H1 (cell line): ENCODE measurements at regions not wholly inside any gene's neighbourhood (a gene's known extent, or its start where the extent isn't known, plus 50 kb on each side); places are given as distances from the start of the nearest gene placed in this dataset.

ENCODE experiments used
- CTCF ChIA-PET: fragments of 300-600 bp; sonication (Branson Sonifier 250); formaldehyde crosslinking; loops from one replicate; lab custom pipeline; 2021; ENCODE audit not compliant: partially characterized antibody; lab: Charles Lee
- POLR2A ChIA-PET: fragments of 300-600 bp; sonication (Branson Sonifier 250); formaldehyde crosslinking; loops from one replicate; lab custom pipeline; 2021; ENCODE audit warnings: inconsistent platforms; ENCODE audit not compliant: partially characterized antibody; lab: Charles Lee
- DNase-seq, 2 experiments: peaks; one replicate each; pipeline versions ENCODE4 v3.0.0 to v3.0.0-alpha.2; 2010 to 2022; ENCODE audit warnings: low spot score in 2 of 2, low read depth in 1 of 2, mixed read lengths in 1 of 2
- FAIRE-seq: peaks from 2 replicates; lab custom pipeline; 2011; peaks lifted over from hg19 to GRCh38; lab: Jason Lieb, UNC
- H2AFZ ChIP-seq: 2 replicates; pipeline ENCODE4 v1.8.1; 2012; ENCODE audit warnings: low read length, inconsistent platforms
- H2AK5ac ChIP-seq: 2 replicates; pipeline ENCODE4 v1.6.1; 2013; ENCODE audit warnings: low read depth, low read length
- H2BK120ac ChIP-seq: replicated peaks from 2 replicates; pipeline ENCODE3; 2013; ENCODE audit warnings: low read depth, low read length, inconsistent platforms
- H2BK12ac ChIP-seq: 2 replicates; pipeline ENCODE4 v1.6.1; 2013; ENCODE audit warnings: low read depth, low read length
- H2BK15ac ChIP-seq: 2 replicates; pipeline ENCODE4 v1.6.1; 2013; ENCODE audit warnings: low read length
- H2BK20ac ChIP-seq: 2 replicates; pipeline ENCODE4 v1.6.1; 2013; ENCODE audit warnings: low read length
- H2BK5ac ChIP-seq: 2 replicates; pipeline ENCODE4 v1.6.1; 2013; ENCODE audit warnings: low read depth, low read length
- H3K14ac ChIP-seq: 2 replicates; pipeline ENCODE4 v1.6.1; 2013; ENCODE audit warnings: inconsistent platforms; ENCODE audit not compliant: insufficient read length
- H3K18ac ChIP-seq: 2 replicates; pipeline ENCODE4 v1.6.1; 2013; ENCODE audit warnings: low read length; ENCODE audit errors: extremely low read depth
- H3K23ac ChIP-seq: 2 replicates; pipeline ENCODE4 v1.6.1; 2013; ENCODE audit warnings: inconsistent platforms; ENCODE audit not compliant: insufficient read length
- H3K23me2 ChIP-seq: 2 replicates; pipeline ENCODE4 v1.6.1; 2013; ENCODE audit warnings: low read depth, low read length
- H3K27ac ChIP-seq: 2 replicates; pipeline ENCODE4 v1.6.1; 2011; ENCODE audit warnings: low read depth, low read length, inconsistent platforms
- H3K27me3 ChIP-seq, 4 experiments: replicated peaks in 1 of 4; 1 replicate in 1 of 4; 2 replicates in 3 of 4; pipeline versions ENCODE4 v1.6.1 to v1.8.1; 2011 to 2013; ENCODE audit warnings: low read length in 3 of 4, mild to moderate bottlenecking in 3 of 4, inconsistent platforms in 2 of 4, mixed read lengths in 2 of 4, moderate library complexity in 1 of 4; ENCODE audit not compliant: control insufficient read depth in 3 of 4, insufficient read depth in 3 of 4; ENCODE audit errors: extremely low read depth in 1 of 4
- H3K36me3 ChIP-seq, 4 experiments: 2 replicates each; pipeline versions ENCODE4 v1.6.1 to v1.8.1; 2011 to 2013; ENCODE audit warnings: mild to moderate bottlenecking in 4 of 4, low read length in 3 of 4, moderate library complexity in 2 of 4, control low read depth in 1 of 4, inconsistent platforms in 1 of 4; ENCODE audit not compliant: insufficient read depth in 4 of 4, control insufficient read depth in 2 of 4
- H3K4ac ChIP-seq: replicated peaks from 2 replicates; pipeline ENCODE3; 2013; ENCODE audit warnings: low read length, low read depth, mixed read lengths, inconsistent platforms; ENCODE audit not compliant: insufficient read length
- H3K4me1 ChIP-seq, 4 experiments: replicated peaks in 1 of 4; 1 replicate in 1 of 4; 2 replicates in 3 of 4; pipeline versions ENCODE4 v1.6.1 to v1.8.1; 2011 to 2013; ENCODE audit warnings: low read length in 3 of 4, inconsistent platforms in 2 of 4, mixed read lengths in 1 of 4; ENCODE audit not compliant: insufficient read depth in 4 of 4, control insufficient read depth in 3 of 4
- H3K4me2 ChIP-seq, 2 experiments: 2 replicates each; pipeline versions ENCODE4 v1.6.1 to v1.8.1; 2011 to 2013; ENCODE audit warnings: low read depth in 2 of 2, low read length in 2 of 2, control low read depth in 1 of 2, inconsistent platforms in 1 of 2, mild to moderate bottlenecking in 1 of 2; ENCODE audit not compliant: insufficient read depth in 1 of 2
- H3K4me3 ChIP-seq, 4 experiments: fragments of 200-600, 300-600 bp in 1 of 4; sonication (generic), shearing (Covaris generic), sonication (Bioruptor Twin) in 1 of 4; 2 replicates each; pipeline versions ENCODE4 v1.5.1 to v1.8.1; 2011 to 2016; ENCODE audit warnings: low read length in 4 of 4, low read depth in 3 of 4, control low read depth in 2 of 4, inconsistent platforms in 2 of 4, mild to moderate bottlenecking in 2 of 4, mixed read lengths in 1 of 4, moderate library complexity in 1 of 4; ENCODE audit not compliant: insufficient read depth in 2 of 4; ENCODE audit errors: extremely low read depth in 1 of 4
- H3K56ac ChIP-seq: replicated peaks from 2 replicates; pipeline ENCODE3; 2013; ENCODE audit warnings: low read depth, mild to moderate bottlenecking, mixed read lengths, low read length, inconsistent platforms; ENCODE audit not compliant: insufficient read length
- H3K79me1 ChIP-seq: 2 replicates; pipeline ENCODE4 v1.6.1; 2013; ENCODE audit warnings: low read depth, low read length, control low read depth
- H3K79me2 ChIP-seq, 2 experiments: 2 replicates each; pipeline versions ENCODE4 v1.6.1 to v1.8.1; 2012 to 2013; ENCODE audit warnings: low read length in 2 of 2, mild to moderate bottlenecking in 2 of 2, inconsistent platforms in 1 of 2; ENCODE audit not compliant: insufficient read depth in 2 of 2, control insufficient read depth in 1 of 2
- H3K9ac ChIP-seq, 4 experiments: replicated peaks in 1 of 4; 1 replicate in 1 of 4; 2 replicates in 3 of 4; pipeline versions ENCODE4 v1.6.1 to v1.8.1; 2011 to 2013; ENCODE audit warnings: low read depth in 3 of 4, low read length in 3 of 4, control low read depth in 2 of 4, mild to moderate bottlenecking in 2 of 4, moderate library complexity in 2 of 4, inconsistent platforms in 1 of 4; ENCODE audit errors: extremely low read depth in 1 of 4
- H3K9me3 ChIP-seq, 2 experiments: 2 replicates each; pipeline versions ENCODE4 v1.6.1 to v1.8.1; 2012 to 2013; ENCODE audit warnings: mild to moderate bottlenecking in 2 of 2, moderate library complexity in 2 of 2, control low read depth in 1 of 2, inconsistent platforms in 1 of 2, low read depth in 1 of 2, low read length in 1 of 2, mixed read lengths in 1 of 2; ENCODE audit not compliant: insufficient read depth in 2 of 2
- H4K20me1 ChIP-seq, 2 experiments: replicated peaks in 1 of 2; 2 replicates each; pipeline versions ENCODE3 to v1.8.1; 2011 to 2013; ENCODE audit warnings: inconsistent platforms in 2 of 2, low read length in 2 of 2, mild to moderate bottlenecking in 1 of 2; ENCODE audit not compliant: insufficient read depth in 2 of 2, control insufficient read depth in 1 of 2
- H4K5ac ChIP-seq: 2 replicates; pipeline ENCODE4 v1.6.1; 2013; ENCODE audit warnings: low read length, low read depth, mixed read lengths, inconsistent platforms; ENCODE audit not compliant: insufficient read length
- H4K8ac ChIP-seq: 2 replicates; pipeline ENCODE4 v1.8.0; 2013; ENCODE audit warnings: mild to moderate bottlenecking, moderate library complexity, low read length, inconsistent platforms; ENCODE audit not compliant: insufficient read depth; ENCODE audit errors: extremely low read depth
- H4K91ac ChIP-seq: replicated peaks from 2 replicates; pipeline ENCODE3; 2013; ENCODE audit warnings: low read length, mixed read lengths, inconsistent platforms; ENCODE audit not compliant: insufficient read length
- CBX8 ChIP-seq: fragments of 300-800, 300-1000 bp; sonication (generic); IDR thresholded peaks from 2 replicates; pipeline ENCODE4 v1.7.1; 2016; ENCODE audit warnings: low read depth, low read length, borderline replicate concordance
- EZH2 ChIP-seq: fragments of 200-600 bp; sonication (generic); IDR thresholded peaks from 2 replicates; pipeline ENCODE4 v1.7.1; 2012; ENCODE audit warnings: low read depth, mild to moderate bottlenecking, moderate library complexity, low read length, inconsistent platforms; ENCODE audit not compliant: severe bottlenecking
- GTF2F1 ChIP-seq: IDR thresholded peaks from 2 replicates; pipeline ENCODE4 v1.6.1; 2012; ENCODE audit warnings: low read depth, low read length, improper control_type of control experiment, borderline replicate concordance
- KDM5A ChIP-seq: fragments of 200-600 bp; IDR thresholded peaks from 2 replicates; pipeline ENCODE4 v1.7.1; 2012; ENCODE audit warnings: mild to moderate bottlenecking, low read length, inconsistent platforms, mixed read lengths
- NRF1 ChIP-seq: IDR thresholded peaks from 2 replicates; pipeline ENCODE4 v1.6.1; 2011; ENCODE audit warnings: mild to moderate bottlenecking, low read depth, low read length, improper control_type of control experiment
- RAD21 ChIP-seq, 2 experiments: IDR thresholded peaks in 1 of 2; conservative IDR thresholded peaks in 1 of 2; 2 replicates each; pipeline ENCODE4 v1.6.1; 2011; ENCODE audit warnings: low read depth in 2 of 2, low read length in 2 of 2, improper control_type of control experiment in 1 of 2, inconsistent platforms in 1 of 2, mild to moderate bottlenecking in 1 of 2, moderate library complexity in 1 of 2
- RXRA ChIP-seq: IDR thresholded peaks from 2 replicates; pipeline ENCODE4 v1.6.1; 2011; ENCODE audit warnings: low read depth, mild to moderate bottlenecking, low read length, moderate library complexity; ENCODE audit not compliant: insufficient read depth
- YY1 ChIP-seq: IDR thresholded peaks from 2 replicates; pipeline ENCODE4 v1.6.1; 2011; ENCODE audit warnings: low read depth, mild to moderate bottlenecking, low read length
- ZNF274 ChIP-seq: IDR thresholded peaks from 2 replicates; pipeline ENCODE4 v1.7.0; 2012; ENCODE audit warnings: low read length, borderline replicate concordance; ENCODE audit errors: extremely low read depth
- WGBS, 2 experiments: shearing (Covaris generic) in 1 of 2; methylation state at CpG; one replicate each; pipeline versions ENCODE4 v1.1.6 to v1.1.7; 2013 to 2015; ENCODE audit warnings: low lambda C conversion rate in 2 of 2, mixed read lengths in 2 of 2, inconsistent platforms in 1 of 2, low coverage in 1 of 2, missing lambda C conversion rate in 1 of 2; ENCODE audit not compliant: insufficient replicate concordance in 2 of 2, insufficient coverage in 1 of 2, insufficient read length in 1 of 2; ENCODE audit errors: extremely low coverage in 1 of 2, missing lambda C conversion rate in 1 of 2; 5-methylcytosine and 5-hydroxymethylcytosine counted together

- no peak overlapping the region for H2AFZ ChIP-seq
- no peak overlapping the region for H3K18ac ChIP-seq
- no peak overlapping the region for H2BK12ac ChIP-seq
- no peaks in the 10 kb centered on the region for H3K27me3 ChIP-seq
- H4K8ac ChIP-seq, result no peak overlapping the region
- H3K14ac ChIP-seq, result no peak overlapping the region
- H3K4me1 ChIP-seq, result no peaks in the 10 kb centered on the region
- no peaks in the 10 kb centered on the region for H3K36me3 ChIP-seq
- CTCF ChIA-PET, result no interaction called here
- DNase-seq, result no peak
- H3K23ac ChIP-seq, result no peak overlapping the region
- H2AK5ac ChIP-seq, result no peak overlapping the region
- H3K9ac ChIP-seq, result no peak overlapping the region
- H2BK20ac ChIP-seq, result no peak overlapping the region
- no peak overlapping the region for H2BK15ac ChIP-seq
- H4K91ac ChIP-seq, result no peak overlapping the region
- TF ChIP-seq NRF1 (no peak), CBX8 (no peak), RAD21 (IDR thresholded peaks at IDR 0.05 in 1 of 2, conservative IDR thresholded peaks at IDR 0.05 in 1 of 2; ENCODE audit: low read depth in 2 of 2, low read length in 2 of 2) (no peak), YY1 (no peak), EZH2 (no peak), ZNF274 (no peak), GTF2F1 (no peak), RXRA (no peak), KDM5A (no peak)
- TF ChIP-seq, all 59 proteins: peak for 0
- H3K4ac ChIP-seq, result no peak overlapping the region
- no peaks in the 10 kb centered on the region for H3K23me2 ChIP-seq
- no peak overlapping the region for H3K27ac ChIP-seq
- H2BK5ac ChIP-seq, result no peak overlapping the region
- H3K56ac ChIP-seq, result no peak overlapping the region
- H3K79me1 ChIP-seq, result no peaks in the 10 kb centered on the region
- no peak overlapping the region for H4K5ac ChIP-seq
- no peak for FAIRE-seq
- no peaks in the 10 kb centered on the region for H4K20me1 ChIP-seq
- 91% methylated on average over 11 of the region's 11 CpGs; no CpG with 5 or more reads in 1 of the 2 experiments for WGBS, 2 experiments
- no peak overlapping the region for H2BK120ac ChIP-seq
- POLR2A ChIA-PET, result no interaction called here
- no peak overlapping the region for H3K4me3 ChIP-seq
- no peak overlapping the region for H3K4me2 ChIP-seq
- H3K9me3 ChIP-seq, result no peaks in the 10 kb centered on the region
- no peaks in the 10 kb centered on the region for H3K79me2 ChIP-seq
Measured at GRCh38 chr5:93191035-93191817, 389.8 kb downstream of the NR2F1-AS1 start.
